Brain microvascular endothelial cell (primary cell): ENCODE measurements at regions not wholly inside any gene's neighbourhood (a gene's known extent, or its start where the extent isn't known, plus 50 kb on each side); places are given as distances from the start of the nearest gene placed in this dataset.

Experiments
- DNase-seq: peaks from one replicate; pipeline ENCODE4 v3.0.0-alpha.2; 2020
- H3K27ac ChIP-seq: fragments of 250-450 bp; sonication (Bioruptor Pico); 2 replicates; pipeline ENCODE4 v1.5.1; 2020; ENCODE audit warnings: mild to moderate bottlenecking, moderate library complexity
- H3K27me3 ChIP-seq: fragments of 250-450 bp; sonication (Bioruptor Pico); replicated peaks from 2 replicates; pipeline ENCODE4 v1.5.1; 2020; ENCODE audit warnings: mild to moderate bottlenecking
- H3K36me3 ChIP-seq: fragments of 250-450 bp; sonication (Bioruptor Pico); replicated peaks from 2 replicates; pipeline ENCODE4 v1.5.1; 2020; ENCODE audit warnings: mild to moderate bottlenecking
- H3K4me3 ChIP-seq: 2 replicates; pipeline ENCODE4 v1.5.1; 2011; ENCODE audit warnings: low read depth, mild to moderate bottlenecking, control low read depth, low read length, moderate library complexity
- CTCF ChIP-seq: IDR thresholded peaks from 2 replicates; pipeline ENCODE4 v1.5.1; 2011; ENCODE audit warnings: low read depth, mild to moderate bottlenecking, moderate library complexity, low read length, control low read depth, inconsistent platforms; ENCODE audit errors: missing control alignments
- in situ Hi-C: cut with HindIII; loops from 2 replicates; pipeline ENCODE4 v1.10.0; 2017; ENCODE audit warnings: low sequenced_read_pairs, low pct_ligation_motif_present

- H3K4me3 ChIP-seq, result no peak overlapping the region
- in situ Hi-C loops, result no loop called here
- no peak for DNase-seq
- no peak for TF ChIP-seq CTCF
- H3K36me3 ChIP-seq, result no peaks in the 10 kb centered on the region
- H3K27ac ChIP-seq, result no peak overlapping the region
- H3K27me3 ChIP-seq, result no peaks in the 10 kb centered on the region
These were observed 888.0 kb upstream of the SLC39A10 start for GRCh38 chr2:194769030-194769429.

DNA sequence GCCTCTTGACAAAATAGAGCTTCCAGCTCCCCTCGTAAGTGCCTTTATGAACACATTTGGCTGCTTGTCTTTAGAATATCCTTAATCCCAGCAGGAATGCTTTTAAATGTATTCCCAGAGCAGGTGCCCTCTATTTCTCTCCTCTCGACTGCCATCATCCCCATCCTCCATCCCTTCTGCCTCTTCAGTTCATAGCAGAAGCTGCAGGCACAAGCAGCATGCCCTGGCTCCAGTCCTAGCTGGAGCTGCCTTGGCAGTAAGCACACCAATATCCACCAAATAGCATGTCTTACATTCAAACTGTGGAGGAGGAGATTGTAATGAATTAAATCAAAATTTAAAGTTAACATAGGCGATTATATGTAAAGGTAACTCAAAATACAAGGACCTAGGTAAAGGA, 891.3 kb upstream of the SLC39A10 start:
- H3K36me3 ChIP-seq, result no peaks in the 10 kb centered on the region
- no peak overlapping the region for H3K4me3 ChIP-seq
- no peak overlapping the region for H3K27ac ChIP-seq
- in situ Hi-C loops, result no loop called here
- no peak for DNase-seq
- TF ChIP-seq CTCF, result no peak
- no peaks in the 10 kb centered on the region for H3K27me3 ChIP-seq

- no peak for DNase-seq
- no peaks in the 10 kb centered on the region for H3K27me3 ChIP-seq
- in situ Hi-C loops, result no loop called here
- no peak overlapping the region for H3K27ac ChIP-seq
- TF ChIP-seq CTCF, result no peak
- H3K36me3 ChIP-seq, result no peaks in the 10 kb centered on the region
- H3K4me3 ChIP-seq, result no peak overlapping the region
These were observed 906.1 kb upstream of the SLC39A10 start for GRCh38 chr2:194750926-194751325.

DNA sequence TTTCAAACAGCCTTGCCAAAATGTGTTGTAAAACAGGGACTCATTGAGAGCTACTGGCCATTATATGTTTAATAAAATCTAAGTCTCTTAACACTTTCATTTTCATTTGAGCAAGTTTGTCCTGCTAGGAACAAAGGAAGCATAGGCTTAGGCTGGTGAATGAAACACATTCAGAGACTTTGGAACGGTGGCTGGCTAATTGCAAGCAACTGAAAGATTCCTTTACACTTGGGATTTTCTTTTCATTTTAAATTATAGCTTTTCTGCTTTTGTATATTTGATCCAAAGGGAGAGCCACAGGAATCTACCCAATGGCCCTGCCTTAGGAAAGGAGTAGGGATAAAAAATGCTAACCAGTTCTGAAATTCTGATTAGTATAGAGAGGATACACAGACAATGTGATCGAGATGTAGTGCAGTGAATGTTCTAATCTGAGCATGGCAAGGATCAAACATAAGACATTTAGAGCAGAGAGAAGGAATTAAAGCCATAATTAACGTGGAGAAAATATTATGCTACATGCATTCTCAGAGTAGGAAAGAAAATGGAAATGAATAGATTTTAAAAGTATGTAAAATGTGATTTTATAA, 911.4 kb upstream of the SLC39A10 start:
- in situ Hi-C loops, result no loop called here
- DNase-seq, result no peak
- Histone ChIP-seq H3K4me3 (no peak overlapping the region), H3K27ac (no peak overlapping the region), H3K27me3 (no peaks in the 10 kb centered on the region), H3K36me3 (no peaks in the 10 kb centered on the region)
- TF ChIP-seq CTCF, result no peak

DNA sequence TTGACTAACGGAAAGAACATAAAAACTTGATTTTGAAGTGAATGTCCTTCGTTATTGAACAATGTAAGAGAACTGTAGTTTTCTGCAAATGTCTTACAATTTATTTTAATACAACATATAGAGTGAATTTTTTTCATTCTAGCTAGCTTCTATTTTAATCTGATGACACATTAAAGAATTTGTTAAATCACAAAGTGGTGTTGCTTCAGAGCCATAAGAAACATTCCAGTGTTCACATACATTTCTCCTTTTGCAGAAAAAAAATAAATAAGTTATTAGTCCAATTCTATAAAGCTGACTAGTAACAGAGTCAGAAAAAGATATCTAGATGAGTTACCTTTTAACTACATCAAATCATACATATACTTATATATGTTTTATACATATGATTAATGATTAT, 914.3 kb upstream of the SLC39A10 start:
- Histone ChIP-seq H3K4me3 (no peak overlapping the region), H3K36me3 (no peaks in the 10 kb centered on the region), H3K27me3 (no peaks in the 10 kb centered on the region), H3K27ac (no peak overlapping the region)
- in situ Hi-C loops, result no loop called here
- no peak for TF ChIP-seq CTCF
- no peak for DNase-seq

DNA sequence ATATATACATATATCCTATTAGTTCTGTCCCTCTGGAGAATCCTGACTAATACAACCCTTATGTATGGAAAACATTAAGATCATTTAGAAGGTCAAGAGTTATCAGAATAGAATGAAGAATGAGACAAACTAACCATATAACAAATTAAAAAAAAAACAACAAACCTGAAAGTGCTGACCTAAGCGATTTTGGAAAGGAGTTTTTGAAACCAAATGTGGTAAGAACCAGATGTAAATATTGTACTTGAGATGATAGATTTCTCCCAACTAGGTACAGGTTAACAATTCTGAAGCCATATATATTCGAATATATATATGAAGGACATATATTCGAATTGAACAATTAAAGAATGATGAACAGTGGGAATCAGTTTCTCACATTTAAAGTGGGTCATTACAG, 917.8 kb upstream of the SLC39A10 start:
- H3K4me3 ChIP-seq, result no peak overlapping the region
- DNase-seq, result no peak
- in situ Hi-C loops, result no loop called here
- no peak overlapping the region for H3K27ac ChIP-seq
- no peak for TF ChIP-seq CTCF
- H3K36me3 ChIP-seq, result no peaks in the 10 kb centered on the region
- H3K27me3 ChIP-seq, result no peaks in the 10 kb centered on the region
